SK-N-SH (cell line): ENCODE measurements at regions not wholly inside any gene's neighbourhood (a gene's known extent, or its start where the extent isn't known, plus 50 kb on each side); places are given as distances from the start of the nearest gene placed in this dataset.

ENCODE experiments used
- CTCF ChIA-PET: fragments of 300-600, 350-600 bp; formaldehyde crosslinking; extraction: SDS; loops from one replicate; lab custom pipeline; 2021; lab: Yijun Ruan, JAX
- POLR2A ChIA-PET: fragments of 350-600 bp; sonication (Branson Sonifier 250); formaldehyde crosslinking; extraction: SDS; loops from one replicate; lab custom pipeline; 2020; ENCODE audit warnings: antibody characterized with exemption, inconsistent platforms; lab: Yijun Ruan, JAX
- DNase-seq: peaks from one replicate; pipeline ENCODE4 v3.0.0; 2012
- H2AFZ ChIP-seq: fragments of 200-600 bp; sonication (generic); 2 replicates; pipeline ENCODE4 v1.8.1; 2016; ENCODE audit warnings: antibody characterized with exemption, mild to moderate bottlenecking, low read depth
- H3F3A ChIP-seq: fragments of 200-600 bp; sonication (generic); replicated peaks from 2 replicates; pipeline ENCODE3; 2016; ENCODE audit warnings: antibody characterized with exemption, mild to moderate bottlenecking; ENCODE audit not compliant: insufficient read depth
- H3K27ac ChIP-seq, 2 experiments: fragments of 200-500 bp in 1 of 2; fragments of 200-600 bp in 1 of 2; sonication (Bioruptor generic) in 1 of 2; sonication (generic), shearing (Covaris generic) in 1 of 2; 2 replicates each; pipeline versions ENCODE4 v1.5.1 to v1.6.1; 2014 to 2016; ENCODE audit warnings: low read depth in 2 of 2, inconsistent platforms in 1 of 2, low read length in 1 of 2, mild to moderate bottlenecking in 1 of 2, mixed read lengths in 1 of 2
- H3K27me3 ChIP-seq: fragments of 200-600 bp; sonication (generic), shearing (Covaris generic); 2 replicates; pipeline ENCODE4 v1.6.1; 2016; ENCODE audit warnings: mixed run types; ENCODE audit not compliant: insufficient read depth
- H3K36me3 ChIP-seq, 2 experiments: fragments of 200-500 bp in 1 of 2; fragments of 200-600 bp in 1 of 2; sonication (Bioruptor generic) in 1 of 2; sonication (generic) in 1 of 2; replicated peaks in 1 of 2; 2 replicates each; pipeline versions ENCODE3 to v1.5.1; 2014 to 2016; ENCODE audit warnings: low read length in 1 of 2, mild to moderate bottlenecking in 1 of 2; ENCODE audit not compliant: insufficient read depth in 2 of 2, control insufficient read depth in 1 of 2
- H3K4me1 ChIP-seq, 2 experiments: fragments of 200-500 bp in 1 of 2; fragments of 200-600 bp in 1 of 2; sonication (Bioruptor generic) in 1 of 2; sonication (generic), shearing (Covaris generic) in 1 of 2; 2 replicates each; pipeline versions ENCODE4 v1.5.1 to v1.6.1; 2014 to 2016; ENCODE audit warnings: low read depth in 1 of 2, low read length in 1 of 2, mixed run types in 1 of 2; ENCODE audit not compliant: insufficient read depth in 2 of 2, control insufficient read depth in 1 of 2
- H3K4me2 ChIP-seq: fragments of 200-600 bp; sonication (generic), shearing (Covaris generic); 2 replicates; pipeline ENCODE4 v1.6.1; 2017; ENCODE audit warnings: mixed run types
- H3K4me3 ChIP-seq, 2 experiments: fragments of 200-500 bp in 1 of 2; fragments of 200-600 bp in 1 of 2; sonication (Bioruptor generic) in 1 of 2; sonication (generic), shearing (Covaris generic) in 1 of 2; 2 replicates each; pipeline versions ENCODE4 v1.5.1 to v1.8.1; 2014 to 2016; ENCODE audit warnings: low read depth in 2 of 2, inconsistent platforms in 1 of 2, low read length in 1 of 2, mild to moderate bottlenecking in 1 of 2, mixed read lengths in 1 of 2, moderate library complexity in 1 of 2
- H3K79me2 ChIP-seq: fragments of 200-600 bp; sonication (generic); 2 replicates; pipeline ENCODE4 v1.8.1; 2017; ENCODE audit warnings: mild to moderate bottlenecking; ENCODE audit not compliant: insufficient read depth
- H3K9ac ChIP-seq: fragments of 200-600 bp; sonication (generic); 2 replicates; pipeline ENCODE4 v1.6.1; 2017; ENCODE audit warnings: mixed run types
- H3K9me2 ChIP-seq: fragments of 200-600 bp; sonication (generic); 2 replicates; pipeline ENCODE4 v1.6.1; 2017; ENCODE audit warnings: mixed run types
- H3K9me3 ChIP-seq: fragments of 200-600 bp; sonication (generic); 2 replicates; pipeline ENCODE4 v1.6.1; 2017; ENCODE audit warnings: mixed run types, mild to moderate bottlenecking, moderate library complexity
- H4K20me1 ChIP-seq: fragments of 200-600 bp; sonication (generic); 2 replicates; pipeline ENCODE4 v1.6.1; 2017; ENCODE audit warnings: mild to moderate bottlenecking, mixed run types; ENCODE audit not compliant: insufficient read depth
- CTCF ChIP-seq: fragments of 200-600 bp; sonication (generic); IDR thresholded peaks from 2 replicates; pipeline ENCODE4 v1.6.1; 2017; ENCODE audit warnings: antibody characterized with exemption, mild to moderate bottlenecking, moderate library complexity
- FOXM1 ChIP-seq: IDR thresholded peaks from 2 replicates; pipeline ENCODE4 v1.4.0; 2012; ENCODE audit warnings: low read depth, mild to moderate bottlenecking
- GATA2 ChIP-seq: sonication (generic); formaldehyde crosslinking; IDR thresholded peaks from 2 replicates; pipeline ENCODE4 v1.5.0; 2020; ENCODE audit warnings: mild to moderate bottlenecking, missing genetic modification reagents
- IRF3 ChIP-seq: fragments of 150-350 bp; IDR thresholded peaks from 2 replicates; pipeline ENCODE4 v1.6.1; 2016; ENCODE audit warnings: mild to moderate bottlenecking, low read depth, low read length
- MEF2A ChIP-seq: IDR thresholded peaks from 2 replicates; pipeline ENCODE4 v1.4.0; 2012; ENCODE audit warnings: low read depth, borderline replicate concordance
- MXI1 ChIP-seq: IDR thresholded peaks from 2 replicates; pipeline ENCODE4 v1.6.1; 2012; ENCODE audit warnings: mild to moderate bottlenecking, low read depth, low read length, improper control_type of control experiment
- NRF1 ChIP-seq: IDR thresholded peaks from 2 replicates; pipeline ENCODE4 v1.6.1; 2012; ENCODE audit warnings: low read depth, mild to moderate bottlenecking, low read length
- PBX3 ChIP-seq: IDR thresholded peaks from 2 replicates; pipeline ENCODE4; 2012
- POLR2AphosphoS5 ChIP-seq: IDR thresholded peaks from 2 replicates; pipeline ENCODE4 v1.6.1; 2012; ENCODE audit warnings: low read depth, low read length
- RAD21 ChIP-seq: IDR thresholded peaks from 2 replicates; pipeline ENCODE4 v1.6.1; 2012; ENCODE audit warnings: mild to moderate bottlenecking, low read length
- RCOR1 ChIP-seq: fragments of 150-350 bp; IDR thresholded peaks from 2 replicates; pipeline ENCODE4 v1.6.1; 2017; ENCODE audit warnings: antibody characterized with exemption, low read length
- RXRA ChIP-seq: IDR thresholded peaks from 2 replicates; pipeline ENCODE4 v1.4.0; 2012; ENCODE audit warnings: low read depth, mild to moderate bottlenecking, borderline replicate concordance
- SMC3 ChIP-seq: IDR thresholded peaks from 2 replicates; pipeline ENCODE4 v1.6.1; 2012; ENCODE audit warnings: low read depth, low read length, improper control_type of control experiment
- TAF1 ChIP-seq: IDR thresholded peaks from 2 replicates; pipeline ENCODE4 v1.6.1; 2012; ENCODE audit warnings: low read depth, mild to moderate bottlenecking, low read length, moderate library complexity, borderline replicate concordance
- TCF12 ChIP-seq: IDR thresholded peaks from 2 replicates; pipeline ENCODE4 v1.4.0; 2012
- TEAD4 ChIP-seq: IDR thresholded peaks from 2 replicates; pipeline ENCODE4 v1.4.0; 2012; ENCODE audit warnings: mild to moderate bottlenecking, borderline replicate concordance; ENCODE audit not compliant: insufficient read depth
- USF2 ChIP-seq: fragments of 150-350 bp; IDR thresholded peaks from 2 replicates; pipeline ENCODE4 v1.6.1; 2017; ENCODE audit warnings: antibody characterized with exemption, low read length, low read depth, borderline replicate concordance
- ZBTB33 ChIP-seq: IDR thresholded peaks from 2 replicates; pipeline ENCODE4 v1.4.0; 2012; ENCODE audit warnings: low read depth, borderline replicate concordance
- WGBS: methylation state at CpG from one replicate; pipeline ENCODE4 v1.1.6; 2017; ENCODE audit warnings: low lambda C conversion rate; 5-methylcytosine and 5-hydroxymethylcytosine counted together

- Histone ChIP-seq H3K36me3 (no peaks in the 10 kb centered on the region), H3K9ac (no peak overlapping the region), H3K9me3 (no peaks in the 10 kb centered on the region), H3K4me2 (no peak overlapping the region), H3F3A (no peaks in the 10 kb centered on the region), H3K4me1 (no peaks in the 10 kb centered on the region), H3K27ac (no peak overlapping the region), H3K27me3 (no peaks in the 10 kb centered on the region), H2AFZ (no peak overlapping the region), H4K20me1 (no peaks in the 10 kb centered on the region), H3K9me2 (no peaks in the 10 kb centered on the region), H3K4me3 (no peak overlapping the region), H3K79me2 (no peaks in the 10 kb centered on the region)
- TF ChIP-seq ZBTB33, result no peak
- no peak for DNase-seq
- 3% methylated on average over 3 of the region's 3 CpGs for WGBS
- ChIA-PET CTCF (interaction anchor here (1.2 kb wide), 1 partner anchor 8 kb away, joined by 5 read pairs; no protein-coding TSS in a partner anchor), POLR2A (no interaction called here)
Measured at GRCh38 chr4:167614866-167615265, 380.6 kb upstream of the SPOCK3 start.

GRCh38 chr4:167616476-167616875 lies 382.2 kb upstream of the SPOCK3 start:
- CTCF ChIA-PET, result no interaction called here

More at GRCh38 chr4:167616476-167616875, 382.2 kb upstream of the SPOCK3 start:
- H3K79me2 ChIP-seq, result no peaks in the 10 kb centered on the region
- no peak for TF ChIP-seq POLR2AphosphoS5
- TF ChIP-seq USF2, result no peak
- TF ChIP-seq TCF12, result no peak
- TF ChIP-seq TEAD4, result no peak
- TF ChIP-seq SMC3, result no peak
- TF ChIP-seq IRF3, result no peak
- no peak for TF ChIP-seq MEF2A
- TF ChIP-seq PBX3, result no peak
- TF ChIP-seq RAD21, result no peak
- TF ChIP-seq TAF1, result no peak
- TF ChIP-seq RXRA, result no peak
- no peak for TF ChIP-seq FOXM1
- no peak for TF ChIP-seq CTCF
- TF ChIP-seq ZBTB33, result no peak
- no peak for TF ChIP-seq RCOR1
- TF ChIP-seq MXI1, result no peak
- TF ChIP-seq GATA2 (CRISPR knock-in tag), result no peak
- TF ChIP-seq NRF1, result no peak
- TF ChIP-seq, all 33 proteins: peak for 0
- Histone ChIP-seq H3K27ac (no peak overlapping the region), H3K9ac (no peak overlapping the region), H2AFZ (no peak overlapping the region), H3K9me3 (no peaks in the 10 kb centered on the region), H3K36me3 (no peaks in the 10 kb centered on the region), H4K20me1 (no peaks in the 10 kb centered on the region), H3K4me3 (no peak overlapping the region), H3K4me2 (no peak overlapping the region), H3K9me2 (no peaks in the 10 kb centered on the region), H3F3A (no peaks in the 10 kb centered on the region), H3K27me3 (no peaks in the 10 kb centered on the region), H3K4me1 (no peaks in the 10 kb centered on the region)
- POLR2A ChIA-PET, result no interaction called here
- 2% methylated on average over 1 of the region's 1 CpG for whole genome bisulfite sequencing
- no peak for DNase-seq
